HEK293T (cell line): ENCODE measurements at regions not wholly inside any gene's neighbourhood (a gene's known extent, or its start where the extent isn't known, plus 50 kb on each side); places are given as distances from the start of the nearest gene placed in this dataset.

Experiments
- ARNT ChIP-seq: fragments of 450-650 bp; IDR thresholded peaks from 2 replicates; pipeline ENCODE4 v1.6.1; 2017; ENCODE audit warnings: mild to moderate bottlenecking
- BHLHE40 ChIP-seq: fragments of 450-650 bp; IDR thresholded peaks from 2 replicates; pipeline ENCODE4 v1.6.1; 2016; ENCODE audit warnings: mild to moderate bottlenecking, moderate library complexity, borderline replicate concordance
- ELF4 ChIP-seq: fragments of 450-650 bp; IDR thresholded peaks from 2 replicates; pipeline ENCODE4 v1.6.1; 2017; ENCODE audit warnings: antibody characterized with exemption
- FOXA1 ChIP-seq: fragments of 450-650 bp; IDR thresholded peaks from 2 replicates; pipeline ENCODE4 v1.6.1; 2016; ENCODE audit warnings: mild to moderate bottlenecking
- FOXK2 ChIP-seq: fragments of 450-650 bp; IDR thresholded peaks from 2 replicates; pipeline ENCODE4 v1.6.1; 2016; ENCODE audit warnings: mild to moderate bottlenecking
- FOXM1 ChIP-seq: fragments of 450-650 bp; IDR thresholded peaks from 2 replicates; pipeline ENCODE4 v1.6.1; 2017; ENCODE audit warnings: mild to moderate bottlenecking, borderline replicate concordance
- HDGF ChIP-seq: fragments of 450-650 bp; IDR thresholded peaks from 2 replicates; pipeline ENCODE4 v1.6.1; 2017; ENCODE audit warnings: antibody characterized with exemption, borderline replicate concordance
- L3MBTL2 ChIP-seq: fragments of 450-650 bp; conservative IDR thresholded peaks from 2 replicates; pipeline ENCODE4 v1.6.1; 2016; ENCODE audit warnings: mild to moderate bottlenecking
- NFRKB ChIP-seq: fragments of 450-650 bp; IDR thresholded peaks from 2 replicates; pipeline ENCODE4 v1.6.1; 2016; ENCODE audit warnings: mild to moderate bottlenecking, moderate library complexity
- SP1 ChIP-seq: fragments of 450-650 bp; IDR thresholded peaks from 2 replicates; pipeline ENCODE4 v1.6.1; 2017
- SUZ12 ChIP-seq: fragments of 450-650 bp; IDR thresholded peaks from 2 replicates; pipeline ENCODE4 v1.6.1; 2016; ENCODE audit warnings: mild to moderate bottlenecking
- TARDBP ChIP-seq: fragments of 450-650 bp; IDR thresholded peaks from 2 replicates; pipeline ENCODE4 v1.6.1; 2016
- ZNF384 ChIP-seq: fragments of 450-650 bp; IDR thresholded peaks from 2 replicates; pipeline ENCODE4 v1.6.1; 2016
- TF ChIP-seq, protein P1 (sequence below): fragments of 450-650 bp; IDR thresholded peaks from 2 replicates; pipeline ENCODE4 v1.6.1; 2016

DNA sequence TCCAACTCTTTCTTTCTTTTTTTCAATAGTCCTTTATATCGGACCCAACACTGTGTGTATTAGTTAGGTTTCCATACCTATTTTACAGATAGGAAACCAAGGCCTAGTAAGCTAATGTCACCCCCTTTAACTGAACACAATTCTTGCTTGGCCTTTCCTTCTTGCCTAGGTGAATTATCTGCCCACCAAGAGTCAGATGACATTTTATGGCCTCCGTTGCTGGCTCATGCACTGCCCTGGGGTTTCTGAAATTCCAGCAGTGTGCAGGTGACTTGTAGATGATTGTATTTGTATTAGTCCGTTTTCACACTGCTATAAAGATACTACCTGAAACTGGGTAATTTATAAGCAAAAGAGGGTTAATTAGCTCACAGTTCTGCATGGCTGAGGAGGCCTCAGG is 293.8 kb downstream of the GAS1 start:
- TF ChIP-seq ELF4 (no peak), BHLHE40 (no peak), SP1 (no peak), FOXA1 (no peak), FOXM1 (no peak), SUZ12 (no peak), FOXK2 (no peak), ARNT (no peak), HDGF (no peak), ZNF384 (no peak), NFRKB (no peak), TARDBP (no peak), L3MBTL2 (no peak)
- TF ChIP-seq, protein P1, sequence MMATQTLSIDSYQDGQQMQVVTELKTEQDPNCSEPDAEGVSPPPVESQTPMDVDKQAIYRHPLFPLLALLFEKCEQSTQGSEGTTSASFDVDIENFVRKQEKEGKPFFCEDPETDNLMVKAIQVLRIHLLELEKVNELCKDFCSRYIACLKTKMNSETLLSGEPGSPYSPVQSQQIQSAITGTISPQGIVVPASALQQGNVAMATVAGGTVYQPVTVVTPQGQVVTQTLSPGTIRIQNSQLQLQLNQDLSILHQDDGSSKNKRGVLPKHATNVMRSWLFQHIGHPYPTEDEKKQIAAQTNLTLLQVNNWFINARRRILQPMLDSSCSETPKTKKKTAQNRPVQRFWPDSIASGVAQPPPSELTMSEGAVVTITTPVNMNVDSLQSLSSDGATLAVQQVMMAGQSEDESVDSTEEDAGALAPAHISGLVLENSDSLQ = no peak
